Endothelial cell of umbilical vein (primary cell): ENCODE measurements at regions not wholly inside any gene's neighbourhood (a gene's known extent, or its start where the extent isn't known, plus 50 kb on each side); places are given as distances from the start of the nearest gene placed in this dataset.

Experiments
- BruUV-seq: library from RNA; stranded (reverse); fragments of 400-500 nt; replicated peaks from 2 replicates; lab custom pipeline; 2021; lab: Mats Ljungman, UMichigan
- CTCF ChIA-PET: fragments of 300-600, 350-600 bp; sonication (Branson Sonifier 250); formaldehyde crosslinking; loops from one replicate; lab custom pipeline; 2021; ENCODE audit warnings: antibody characterized with exemption, inconsistent platforms; lab: Charles Lee
- POLR2A ChIA-PET: fragments of 300-600, 350-600 bp; sonication (Branson Sonifier 250); formaldehyde crosslinking; loops from one replicate; lab custom pipeline; 2021; ENCODE audit warnings: antibody characterized with exemption, inconsistent platforms; lab: Charles Lee
- DNase-seq: peaks from one replicate; pipeline ENCODE4 v3.0.0-alpha.2; 2011; ENCODE audit warnings: low read depth, low spot score
- FAIRE-seq: peaks from 2 replicates; lab custom pipeline; 2011; peaks lifted over from hg19 to GRCh38; lab: Jason Lieb, UNC
- H2AFZ ChIP-seq: 2 replicates; pipeline ENCODE4 v1.6.0; 2012; ENCODE audit warnings: low read depth, low read length, control low read depth, inconsistent platforms
- H3K27ac ChIP-seq: 2 replicates; pipeline ENCODE4 v1.5.1; 2011; ENCODE audit warnings: low read depth, mild to moderate bottlenecking, control low read depth, low read length, moderate library complexity; ENCODE audit not compliant: insufficient read depth
- H3K27me3 ChIP-seq, 2 experiments: 2 replicates each; pipeline versions ENCODE4 v1.6.0 to v1.6.1; 2011; ENCODE audit warnings: low read length in 2 of 2, mixed read lengths in 1 of 2; ENCODE audit not compliant: control insufficient read depth in 2 of 2, insufficient read depth in 2 of 2
- H3K36me3 ChIP-seq, 2 experiments: 2 replicates in 1 of 2; 3 replicates in 1 of 2; pipeline ENCODE4 v1.5.1; 2011; ENCODE audit warnings: low read length in 2 of 2, mild to moderate bottlenecking in 1 of 2, moderate library complexity in 1 of 2; ENCODE audit not compliant: control insufficient read depth in 2 of 2, insufficient read depth in 2 of 2; ENCODE audit errors: extremely low read depth in 1 of 2
- H3K4me1 ChIP-seq: 3 replicates; pipeline ENCODE4 v1.5.1; 2011; ENCODE audit warnings: mild to moderate bottlenecking, low read length; ENCODE audit not compliant: control insufficient read depth, insufficient read depth; ENCODE audit errors: extremely low read depth
- H3K4me2 ChIP-seq: 2 replicates; pipeline ENCODE4 v1.6.1; 2011; ENCODE audit warnings: low read length, control low read depth, mixed read lengths; ENCODE audit not compliant: insufficient read depth
- H3K4me3 ChIP-seq, 3 experiments: fragments of 200-600 bp in 1 of 3; sonication (generic), shearing (Covaris generic) in 1 of 3; replicated peaks in 1 of 3; 2 replicates each; pipeline ENCODE4 v1.5.1; 2011 to 2016; ENCODE audit warnings: control low read depth in 3 of 3, low read length in 3 of 3, mild to moderate bottlenecking in 2 of 3, inconsistent platforms in 1 of 3, low read depth in 1 of 3, moderate library complexity in 1 of 3; ENCODE audit not compliant: insufficient read depth in 1 of 3
- H3K79me2 ChIP-seq: 2 replicates; pipeline ENCODE4 v1.6.0; 2012; ENCODE audit warnings: low read length, inconsistent platforms; ENCODE audit not compliant: control insufficient read depth, insufficient read depth
- H3K9ac ChIP-seq: replicated peaks from 2 replicates; pipeline ENCODE3; 2011; ENCODE audit warnings: low read length, control low read depth; ENCODE audit not compliant: insufficient read depth; ENCODE audit errors: extremely low read depth
- H3K9me1 ChIP-seq: replicated peaks from 3 replicates; pipeline ENCODE4 v1.6.0; 2011; ENCODE audit warnings: mild to moderate bottlenecking, low read length; ENCODE audit not compliant: control insufficient read depth, insufficient read depth; ENCODE audit errors: extremely low read depth
- H3K9me3 ChIP-seq: replicated peaks from 2 replicates; pipeline ENCODE4 v1.5.1; 2012; ENCODE audit warnings: low read length, inconsistent platforms; ENCODE audit not compliant: control insufficient read depth, insufficient read depth
- H4K20me1 ChIP-seq: replicated peaks from 2 replicates; pipeline ENCODE3; 2011; ENCODE audit warnings: mild to moderate bottlenecking, low read length; ENCODE audit not compliant: control insufficient read depth, insufficient read depth; ENCODE audit errors: extremely low read depth
- EZH2 ChIP-seq: IDR thresholded peaks from 2 replicates; pipeline ENCODE4 v1.6.1; 2012; ENCODE audit warnings: borderline replicate concordance, low read depth, mild to moderate bottlenecking, moderate library complexity, low read length, inconsistent platforms; ENCODE audit not compliant: severe bottlenecking
- FOS ChIP-seq: IDR thresholded peaks from 2 replicates; pipeline ENCODE4 v1.6.1; 2011; ENCODE audit warnings: mild to moderate bottlenecking, low read length, moderate library complexity, borderline replicate concordance; ENCODE audit not compliant: insufficient read depth
- GATA2 ChIP-seq: IDR thresholded peaks from 2 replicates; pipeline ENCODE4 v1.7.0; 2011; ENCODE audit warnings: low read depth, mild to moderate bottlenecking, moderate library complexity, mixed read lengths, low read length; ENCODE audit not compliant: insufficient read length, insufficient read depth
- JUN ChIP-seq: IDR thresholded peaks from 2 replicates; pipeline ENCODE4 v1.6.1; 2011; ENCODE audit warnings: borderline replicate concordance, low read depth; ENCODE audit not compliant: insufficient read length, insufficient read depth
- MYC ChIP-seq: IDR thresholded peaks from one replicate; pipeline ENCODE4 v1.6.1; 2011; ENCODE audit warnings: mild to moderate bottlenecking, low read depth, low read length
- POLR2A ChIP-seq: IDR thresholded peaks from 2 replicates; pipeline ENCODE4 v1.6.1; 2012; ENCODE audit warnings: low read depth, mild to moderate bottlenecking, control low read depth, low read length
- POLR2AphosphoS5 ChIP-seq: IDR thresholded peaks from 2 replicates; pipeline ENCODE4 v1.6.1; 2012; ENCODE audit warnings: low read depth, mild to moderate bottlenecking, control low read depth, low read length, moderate library complexity; ENCODE audit not compliant: insufficient read depth
- dilution Hi-C: fragments of 300-500 bp; cut with MboI; formaldehyde crosslinking; loops from one replicate; pipeline ENCODE4 v1.15.0; 2019; ENCODE audit warnings: low sequenced_read_pairs; ENCODE audit not compliant: extremely low pct_ligation_motif_present
- intact Hi-C: fragments of 100-400 bp; cut with micrococcal nuclease; formaldehyde crosslinking; loops from one replicate; pipeline ENCODE4 v1.10.0; 2022
- TF ChIP-seq, protein P1 (sequence below), 2 donors: IDR thresholded peaks; 1 replicate in 1 of 2; 2 replicates in 1 of 2; pipeline ENCODE4 v1.5.1; 2011; ENCODE audit warnings: low read length in 2 of 2, mild to moderate bottlenecking in 2 of 2, moderate library complexity in 2 of 2, control low read depth in 1 of 2, inconsistent platforms in 1 of 2, low read depth in 1 of 2; ENCODE audit not compliant: insufficient read depth in 1 of 2; ENCODE audit errors: extremely low read depth in 1 of 2
- TF ChIP-seq, protein P2 (sequence below): IDR thresholded peaks from 2 replicates; pipeline ENCODE4 v1.6.1; 2011; ENCODE audit not compliant: insufficient read depth, insufficient read length

- Histone ChIP-seq H3K9me1 (no peaks in the 10 kb centered on the region), H3K36me3 (no peaks in the 10 kb centered on the region), H3K4me2 (no peak overlapping the region), H3K27me3 (peaks cover 2% of the 10 kb centered on the region in 2 experiments), H2AFZ (no peak overlapping the region), H3K9ac (no peak overlapping the region), H3K27ac (no peak overlapping the region), H3K4me3 (no peak overlapping the region), H3K4me1 (no peaks in the 10 kb centered on the region), H3K9me3 (no peaks in the 10 kb centered on the region), H3K79me2 (no peaks in the 10 kb centered on the region), H4K20me1 (no peaks in the 10 kb centered on the region)
- POLR2A ChIA-PET, result no interaction called here
- no peak for FAIRE-seq
- no peak for DNase-seq
- BruUV-seq, result no TSS peak
- dilution Hi-C loops, result no loop called here
- intact Hi-C loops, result no loop called here
- TF ChIP-seq, protein P1, sequence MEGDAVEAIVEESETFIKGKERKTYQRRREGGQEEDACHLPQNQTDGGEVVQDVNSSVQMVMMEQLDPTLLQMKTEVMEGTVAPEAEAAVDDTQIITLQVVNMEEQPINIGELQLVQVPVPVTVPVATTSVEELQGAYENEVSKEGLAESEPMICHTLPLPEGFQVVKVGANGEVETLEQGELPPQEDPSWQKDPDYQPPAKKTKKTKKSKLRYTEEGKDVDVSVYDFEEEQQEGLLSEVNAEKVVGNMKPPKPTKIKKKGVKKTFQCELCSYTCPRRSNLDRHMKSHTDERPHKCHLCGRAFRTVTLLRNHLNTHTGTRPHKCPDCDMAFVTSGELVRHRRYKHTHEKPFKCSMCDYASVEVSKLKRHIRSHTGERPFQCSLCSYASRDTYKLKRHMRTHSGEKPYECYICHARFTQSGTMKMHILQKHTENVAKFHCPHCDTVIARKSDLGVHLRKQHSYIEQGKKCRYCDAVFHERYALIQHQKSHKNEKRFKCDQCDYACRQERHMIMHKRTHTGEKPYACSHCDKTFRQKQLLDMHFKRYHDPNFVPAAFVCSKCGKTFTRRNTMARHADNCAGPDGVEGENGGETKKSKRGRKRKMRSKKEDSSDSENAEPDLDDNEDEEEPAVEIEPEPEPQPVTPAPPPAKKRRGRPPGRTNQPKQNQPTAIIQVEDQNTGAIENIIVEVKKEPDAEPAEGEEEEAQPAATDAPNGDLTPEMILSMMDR (IDR thresholded peaks at IDR 0.05; ENCODE audit: extremely low read depth in 1 of 2, insufficient read depth in 1 of 2, low read depth in 1 of 2, low read length in 2 of 2), result no peak
- TF ChIP-seq POLR2A (no peak), JUN (no peak), POLR2AphosphoS5 (no peak), FOS (no peak), MYC (no peak), GATA2 (no peak), EZH2 (no peak)
- TF ChIP-seq, protein P2, sequence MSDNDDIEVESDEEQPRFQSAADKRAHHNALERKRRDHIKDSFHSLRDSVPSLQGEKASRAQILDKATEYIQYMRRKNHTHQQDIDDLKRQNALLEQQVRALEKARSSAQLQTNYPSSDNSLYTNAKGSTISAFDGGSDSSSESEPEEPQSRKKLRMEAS, result no peak
- CTCF ChIA-PET, result interaction anchor here (1.2 to 7.6 kb wide), 2 partner anchors 14 to 642 kb away, joined by 3 to 76 read pairs; no protein-coding TSS in a partner anchor
These were observed 209.6 kb downstream of the CYP26B1 start for GRCh38 chr2:71938108-71938507.
